Sigmoid colon (tissue), 6 donors: ENCODE measurements at regions not wholly inside any gene's neighbourhood (a gene's known extent, or its start where the extent isn't known, plus 50 kb on each side); places are given as distances from the start of the nearest gene placed in this dataset.

Experiments used
- DNase-seq: peaks from one replicate; pipeline ENCODE4 v3.0.0-alpha.2; 2019
- H3K27ac ChIP-seq, 4 donors: fragments of 200-600 bp; sonication (generic); one replicate each; pipeline ENCODE4 v1.5.1; 2016 to 2019; ENCODE audit warnings: mild to moderate bottlenecking in 1 of 4
- H3K27me3 ChIP-seq, 3 donors: fragments of 200-600 bp; sonication (generic); one replicate each; pipeline ENCODE4 v1.5.1; 2019; ENCODE audit warnings: mild to moderate bottlenecking in 1 of 3
- H3K36me3 ChIP-seq, 4 donors: fragments of 200-600 bp; sonication (generic); one replicate each; pipeline ENCODE4 v1.5.1; 2016 to 2019
- H3K4me1 ChIP-seq, 4 donors: fragments of 200-600 bp; sonication (generic); one replicate each; pipeline ENCODE4 v1.5.1; 2017 to 2019
- H3K4me3 ChIP-seq, 4 donors: fragments of 200-600 bp; sonication (generic); one replicate each; pipeline ENCODE4 v1.5.1; 2017 to 2019; ENCODE audit warnings: mild to moderate bottlenecking in 2 of 4, moderate library complexity in 1 of 4
- H3K9me3 ChIP-seq, 4 donors: fragments of 200-600 bp in 3 of 4; sonication (generic) in 3 of 4; one replicate each; pipeline versions ENCODE4 v1.5.1 to v1.6.1; 2013 to 2019
- CTCF ChIP-seq, 4 experiments: fragments of 450-650 bp in 3 of 4; fragments of 200-600 bp in 1 of 4; IDR thresholded peaks; one replicate each; pipeline ENCODE4 v1.5.1; 2016 to 2019; ENCODE audit warnings: antibody characterized with exemption in 4 of 4, mild to moderate bottlenecking in 3 of 4, moderate library complexity in 2 of 4
- EP300 ChIP-seq, 4 donors: sonication (generic); formaldehyde crosslinking; IDR thresholded peaks; one replicate each; pipeline ENCODE4 v1.6.1; 2017; ENCODE audit warnings: antibody characterized with exemption in 4 of 4
- POLR2A ChIP-seq, 2 donors: fragments of 450-650 bp; IDR thresholded peaks; one replicate each; pipeline ENCODE4 v1.6.1; 2016; ENCODE audit warnings: antibody characterized with exemption in 2 of 2, mild to moderate bottlenecking in 2 of 2, moderate library complexity in 2 of 2
- POLR2AphosphoS5 ChIP-seq, 4 donors: sonication (generic); formaldehyde crosslinking; IDR thresholded peaks; one replicate each; pipeline ENCODE4 v1.6.1; 2017; ENCODE audit warnings: antibody characterized with exemption in 4 of 4
- WGBS, 2 donors: extraction: QIAGEN DNeasy Blood & Tissue Kit; methylation state at CpG; one replicate each; pipeline ENCODE4 v1.1.7; 2013; 5-methylcytosine and 5-hydroxymethylcytosine counted together
- intact Hi-C: fragments of 100-400 bp; cut with DNase I; formaldehyde crosslinking; loops from one replicate; pipeline ENCODE4 v1.15.1; 2023
- donor health status: healthy with polysubstance abuse.
- donor health status: healthy.

- Histone ChIP-seq H3K27me3 (no peaks in the 10 kb centered on the region), H3K27ac (no peak overlapping the region), H3K36me3 (no peaks in the 10 kb centered on the region), H3K4me3 (no peak overlapping the region), H3K9me3 (peaks cover 0 to 6% (median 0%) of the 10 kb centered on the region in 4 donors), H3K4me1 (no peaks in the 10 kb centered on the region)
- no peak for DNase-seq
- intact Hi-C loops, result no loop called here
- 32 to 45% methylated on average over 8 of the region's 8 CpGs for WGBS, 2 donors
- TF ChIP-seq POLR2A (IDR thresholded peaks at IDR 0.05) (no peak), EP300 (IDR thresholded peaks at IDR 0.05) (no peak)
Measured at GRCh38 chr9:120080849-120081248, 499.1 kb downstream of the CDK5RAP2 start.

- H3K36me3 ChIP-seq, result no peaks in the 10 kb centered on the region
- H3K9me3 ChIP-seq, result no peaks in the 10 kb centered on the region
- intact Hi-C loops, result no loop called here
- no peak overlapping the region for H3K27ac ChIP-seq
- no peaks in the 10 kb centered on the region for H3K4me1 ChIP-seq
- no peak for DNase-seq
- H3K4me3 ChIP-seq, result no peak overlapping the region
- H3K27me3 ChIP-seq, result no peaks in the 10 kb centered on the region
- WGBS, 2 donors, result 88 to 92% methylated on average over 2 of the region's 2 CpGs
- no peak for TF ChIP-seq EP300 (IDR thresholded peaks at IDR 0.05)
- no peak for TF ChIP-seq POLR2AphosphoS5 (IDR thresholded peaks at IDR 0.05)
- TF ChIP-seq CTCF (IDR thresholded peaks at IDR 0.05), result no peak
Measured at GRCh38 chr9:120078112-120078511, 501.9 kb downstream of the CDK5RAP2 start.

- Histone ChIP-seq H3K4me3 (no peak overlapping the region), H3K27ac (no peak overlapping the region), H3K27me3 (no peaks in the 10 kb centered on the region), H3K9me3 (no peaks in the 10 kb centered on the region), H3K4me1 (no peaks in the 10 kb centered on the region), H3K36me3 (no peaks in the 10 kb centered on the region)
- no peak for DNase-seq
- no peak for TF ChIP-seq POLR2AphosphoS5 (IDR thresholded peaks at IDR 0.05)
- no peak for TF ChIP-seq CTCF (IDR thresholded peaks at IDR 0.05)
- 70 to 82% methylated on average over 4 of the region's 4 CpGs for WGBS, 2 donors
- intact Hi-C loops, result no loop called here
Measured at GRCh38 chr9:120071760-120072159, 508.2 kb downstream of the CDK5RAP2 start.

GRCh38 chr9:120066315-120066714 lies 513.7 kb downstream of the CDK5RAP2 start:
- Histone ChIP-seq H3K36me3 (no peaks in the 10 kb centered on the region), H3K9me3 (no peaks in the 10 kb centered on the region), H3K4me1 (no peaks in the 10 kb centered on the region), H3K4me3 (no peak overlapping the region), H3K27me3 (no peaks in the 10 kb centered on the region), H3K27ac (no peak overlapping the region)
- DNase-seq, result no peak
- no peak for TF ChIP-seq POLR2A (IDR thresholded peaks at IDR 0.05)
- no peak for TF ChIP-seq EP300 (IDR thresholded peaks at IDR 0.05)
- TF ChIP-seq CTCF (IDR thresholded peaks at IDR 0.05), result no peak
- TF ChIP-seq POLR2AphosphoS5 (IDR thresholded peaks at IDR 0.05), result no peak
- intact Hi-C loops, result no loop called here
- 68 to 81% methylated on average over 3 of the region's 3 CpGs for WGBS, 2 donors

GRCh38 chr9:120065151-120065550 lies 514.8 kb downstream of the CDK5RAP2 start:
- Histone ChIP-seq H3K4me3 (no peak overlapping the region), H3K27me3 (no peaks in the 10 kb centered on the region), H3K9me3 (no peaks in the 10 kb centered on the region), H3K36me3 (no peaks in the 10 kb centered on the region), H3K27ac (no peak overlapping the region), H3K4me1 (no peaks in the 10 kb centered on the region)
- TF ChIP-seq POLR2A (IDR thresholded peaks at IDR 0.05) (no peak), EP300 (IDR thresholded peaks at IDR 0.05) (no peak), POLR2AphosphoS5 (IDR thresholded peaks at IDR 0.05) (no peak), CTCF (IDR thresholded peaks at IDR 0.05) (no peak)
- DNase-seq, result no peak
- intact Hi-C loops, result no loop called here
- 50 to 52% methylated on average over 4 of the region's 4 CpGs for WGBS, 2 donors
